ENCODE measurements at regions not wholly inside any gene's neighbourhood (a gene's known extent, or its start where the extent isn't known, plus 50 kb on each side); places are given as distances from the start of the nearest gene placed in this dataset.

DNA sequence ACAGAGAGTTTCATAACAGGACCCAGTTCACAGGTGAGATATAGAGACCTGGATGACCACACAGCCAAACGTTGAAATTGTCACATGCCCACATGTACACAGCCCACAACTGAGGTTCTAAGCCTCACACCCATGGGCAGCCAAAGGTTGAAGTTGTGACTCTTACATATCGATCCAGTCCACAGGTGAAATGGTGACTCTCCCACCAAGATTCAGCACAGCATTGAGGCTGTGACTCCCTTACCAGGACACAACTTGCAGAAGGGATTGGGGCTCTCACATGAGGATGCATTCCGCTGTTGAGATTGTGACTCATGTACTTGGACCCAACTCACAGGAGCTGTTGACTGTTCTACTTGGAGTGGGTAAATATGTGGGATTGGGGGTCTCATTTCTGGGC is 1836.4 kb downstream of the TP53TG3F start:
- TF ChIP-seq EZH2 (IDR thresholded peaks at IDR 0.05; ENCODE audit: borderline replicate concordance, insufficient read depth, low read depth, low read length, poor library complexity, severe bottlenecking): no peak
- TF ChIP-seq, protein P1, sequence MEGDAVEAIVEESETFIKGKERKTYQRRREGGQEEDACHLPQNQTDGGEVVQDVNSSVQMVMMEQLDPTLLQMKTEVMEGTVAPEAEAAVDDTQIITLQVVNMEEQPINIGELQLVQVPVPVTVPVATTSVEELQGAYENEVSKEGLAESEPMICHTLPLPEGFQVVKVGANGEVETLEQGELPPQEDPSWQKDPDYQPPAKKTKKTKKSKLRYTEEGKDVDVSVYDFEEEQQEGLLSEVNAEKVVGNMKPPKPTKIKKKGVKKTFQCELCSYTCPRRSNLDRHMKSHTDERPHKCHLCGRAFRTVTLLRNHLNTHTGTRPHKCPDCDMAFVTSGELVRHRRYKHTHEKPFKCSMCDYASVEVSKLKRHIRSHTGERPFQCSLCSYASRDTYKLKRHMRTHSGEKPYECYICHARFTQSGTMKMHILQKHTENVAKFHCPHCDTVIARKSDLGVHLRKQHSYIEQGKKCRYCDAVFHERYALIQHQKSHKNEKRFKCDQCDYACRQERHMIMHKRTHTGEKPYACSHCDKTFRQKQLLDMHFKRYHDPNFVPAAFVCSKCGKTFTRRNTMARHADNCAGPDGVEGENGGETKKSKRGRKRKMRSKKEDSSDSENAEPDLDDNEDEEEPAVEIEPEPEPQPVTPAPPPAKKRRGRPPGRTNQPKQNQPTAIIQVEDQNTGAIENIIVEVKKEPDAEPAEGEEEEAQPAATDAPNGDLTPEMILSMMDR (IDR thresholded peaks at IDR 0.05): no peak
- Mint-ChIP-seq H3K27me3 (no peaks in the 10 kb centered on the region), H3K4me3 (no peak overlapping the region), H3K9me3 (ENCODE audit: insufficient read depth) (peaks cover 5% of the 10 kb centered on the region), H3K27ac (no peak overlapping the region), H3K4me1 (no peaks in the 10 kb centered on the region)
- no peaks in the 10 kb centered on the region for H3K27me3 ChIP-seq (replicated peaks in 1 of 4; ENCODE audit: control extremely low read depth in 1 of 4, control insufficient read depth in 3 of 4, insufficient read depth in 4 of 4, low read length in 3 of 4)
- no peaks in the 10 kb centered on the region for H3K79me2 ChIP-seq (ENCODE audit: control insufficient read depth, insufficient read depth, low read length)
- no peak for DNase-seq
- H2AFZ ChIP-seq (ENCODE audit: insufficient read depth, low read depth, low read length, poor library complexity, severe bottlenecking): no peak overlapping the region
- H3K4me3 ChIP-seq (ENCODE audit: control extremely low read depth in 1 of 5, extremely low read depth in 1 of 5, insufficient read depth in 1 of 5, low read depth in 2 of 5, low read length in 4 of 5): no peak overlapping the region
- H3K9me3 ChIP-seq (ENCODE audit: control extremely low read depth in 1 of 3, control insufficient read depth in 2 of 3, insufficient read depth in 1 of 3, low read length in 2 of 3): peaks cover 0 to 3% (median 0%) of the 10 kb centered on the region in 3 donors
- ChIA-PET CTCF (no interaction called here), POLR2A (no interaction called here)
- H3K4me2 ChIP-seq (replicated peaks; ENCODE audit: low read depth, low read length, poor library complexity, severe bottlenecking): no peak overlapping the region
- no peak overlapping the region for H3K9ac ChIP-seq (ENCODE audit: low read length)
- WGBS (ENCODE audit: insufficient coverage): 88% methylated on average over 1 of the region's 3 CpGs
- no peak for ATAC-seq (ENCODE audit: low read depth)
- H3K4me1 ChIP-seq (ENCODE audit: control insufficient read depth in 2 of 2, insufficient read depth in 2 of 2, low read length in 2 of 2): no peaks in the 10 kb centered on the region
- no peak overlapping the region for H3K27ac ChIP-seq (ENCODE audit: low read length in 2 of 2)
- intact Hi-C loops (cut with micrococcal nuclease): no loop called here
- no peaks in the 10 kb centered on the region for H4K20me1 ChIP-seq (ENCODE audit: control insufficient read depth, insufficient read depth, low read length, poor library complexity, severe bottlenecking)
- no peaks in the 10 kb centered on the region for H3K36me3 ChIP-seq (replicated peaks in 1 of 2; ENCODE audit: control extremely low read depth in 1 of 2, control insufficient read depth in 1 of 2, extremely low read depth in 1 of 2, insufficient read depth in 2 of 2, low read length in 1 of 2)

DNA sequence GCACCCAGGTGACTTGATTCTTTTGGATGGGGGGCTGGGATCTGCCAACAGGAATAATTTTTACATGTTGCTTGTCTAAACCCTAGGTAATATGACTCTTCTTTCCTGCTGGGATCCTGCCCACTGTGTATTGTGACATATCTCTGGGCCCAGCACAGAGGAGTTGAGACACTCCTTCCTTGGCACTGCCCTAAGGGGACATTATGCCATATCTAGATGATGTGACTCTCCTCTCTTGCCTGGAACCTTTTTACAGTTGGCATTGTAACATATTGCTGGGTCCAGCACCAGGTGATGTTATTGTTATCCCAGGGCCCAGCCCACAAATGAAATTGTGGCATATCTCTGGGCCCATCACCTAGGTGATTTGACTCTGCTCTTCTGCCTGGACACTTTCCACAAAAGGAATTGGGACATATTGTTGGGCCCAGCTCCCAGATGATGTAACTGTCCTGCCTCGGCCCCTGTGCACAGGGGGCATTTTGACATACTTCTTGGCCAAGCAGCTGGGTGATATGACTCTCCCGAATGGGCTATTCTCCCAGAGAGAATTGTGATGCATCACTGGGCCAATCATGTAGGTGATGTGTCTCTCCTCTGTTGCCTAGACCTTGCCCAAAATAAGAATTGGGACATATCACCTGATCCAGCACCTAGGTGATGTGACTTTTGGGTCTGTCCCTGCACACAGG is 1837.7 kb downstream of the TP53TG3F start:
- Mint-ChIP-seq H3K4me1 (no peaks in the 10 kb centered on the region), H3K27ac (no peak overlapping the region), H3K4me3 (no peak overlapping the region), H3K9me3 (ENCODE audit: insufficient read depth) (peaks cover 4% of the 10 kb centered on the region), H3K27me3 (no peaks in the 10 kb centered on the region)
- ChIA-PET POLR2A (no interaction called here), CTCF (interaction anchor here (0.6 kb wide), 1 partner anchor 1327 kb away, joined by 3 read pairs; no protein-coding TSS in a partner anchor)
- H3K36me3 ChIP-seq (replicated peaks in 1 of 2; ENCODE audit: control extremely low read depth in 1 of 2, control insufficient read depth in 1 of 2, extremely low read depth in 1 of 2, insufficient read depth in 2 of 2, low read length in 1 of 2): no peaks in the 10 kb centered on the region
- TF ChIP-seq EZH2 (IDR thresholded peaks at IDR 0.05; ENCODE audit: borderline replicate concordance, insufficient read depth, low read depth, low read length, poor library complexity, severe bottlenecking): no peak
- TF ChIP-seq, protein P1 (IDR thresholded peaks at IDR 0.05): no peak
- 69% methylated on average over 2 of the region's 2 CpGs for WGBS (ENCODE audit: insufficient coverage)
- H2AFZ ChIP-seq (ENCODE audit: insufficient read depth, low read depth, low read length, poor library complexity, severe bottlenecking): no peak overlapping the region
- no peak overlapping the region for H3K27ac ChIP-seq (ENCODE audit: low read length in 2 of 2)
- no peaks in the 10 kb centered on the region for H3K79me2 ChIP-seq (ENCODE audit: control insufficient read depth, insufficient read depth, low read length)
- intact Hi-C loops (cut with micrococcal nuclease): no loop called here
- no peak overlapping the region for H3K4me2 ChIP-seq (replicated peaks; ENCODE audit: low read depth, low read length, poor library complexity, severe bottlenecking)
- DNase-seq (no peak), ATAC-seq (ENCODE audit: low read depth) (no peak)
- H3K9ac ChIP-seq (ENCODE audit: low read length): no peak overlapping the region
- peaks cover 0 to 3% (median 2%) of the 10 kb centered on the region in 3 donors for H3K9me3 ChIP-seq (ENCODE audit: control extremely low read depth in 1 of 3, control insufficient read depth in 2 of 3, insufficient read depth in 1 of 3, low read length in 2 of 3)
- no peaks in the 10 kb centered on the region for H4K20me1 ChIP-seq (ENCODE audit: control insufficient read depth, insufficient read depth, low read length, poor library complexity, severe bottlenecking)
- H3K4me3 ChIP-seq (ENCODE audit: control extremely low read depth in 1 of 5, extremely low read depth in 1 of 5, insufficient read depth in 1 of 5, low read depth in 2 of 5, low read length in 4 of 5): no peak overlapping the region
- no peaks in the 10 kb centered on the region for H3K4me1 ChIP-seq (ENCODE audit: control insufficient read depth in 2 of 2, insufficient read depth in 2 of 2, low read length in 2 of 2)
- no peaks in the 10 kb centered on the region for H3K27me3 ChIP-seq (replicated peaks in 1 of 4; ENCODE audit: control extremely low read depth in 1 of 4, control insufficient read depth in 3 of 4, insufficient read depth in 4 of 4, low read length in 3 of 4)

All from B cell (primary cell).